HEK293T (cell line): ENCODE measurements at regions not wholly inside any gene's neighbourhood (a gene's known extent, or its start where the extent isn't known, plus 50 kb on each side); places are given as distances from the start of the nearest gene placed in this dataset.

ENCODE experiments used
- CTCF ChIA-PET: fragments of 350-600 bp; formaldehyde crosslinking; extraction: SDS; loops from one replicate; lab custom pipeline; 2021; ENCODE audit warnings: antibody characterized with exemption, inconsistent platforms; lab: Yijun Ruan, JAX
- POLR2A ChIA-PET: fragments of 350-600 bp; formaldehyde crosslinking; extraction: SDS; loops from one replicate; lab custom pipeline; 2020; ENCODE audit warnings: antibody characterized with exemption, inconsistent platforms; lab: Yijun Ruan, JAX
- DNase-seq: peaks from one replicate; pipeline ENCODE4 v3.0.0; 2012; ENCODE audit warnings: mixed read lengths; ENCODE audit errors: extremely low spot score
- ARNT ChIP-seq: fragments of 450-650 bp; IDR thresholded peaks from 2 replicates; pipeline ENCODE4 v1.6.1; 2017; ENCODE audit warnings: mild to moderate bottlenecking
- BHLHE40 ChIP-seq: fragments of 450-650 bp; IDR thresholded peaks from 2 replicates; pipeline ENCODE4 v1.6.1; 2016; ENCODE audit warnings: mild to moderate bottlenecking, moderate library complexity, borderline replicate concordance
- CTBP1 ChIP-seq: fragments of 450-650 bp; IDR thresholded peaks from 2 replicates; pipeline ENCODE4 v1.6.1; 2016; ENCODE audit warnings: borderline replicate concordance
- ELF4 ChIP-seq: fragments of 450-650 bp; IDR thresholded peaks from 2 replicates; pipeline ENCODE4 v1.6.1; 2017; ENCODE audit warnings: antibody characterized with exemption
- FOXA1 ChIP-seq: fragments of 450-650 bp; IDR thresholded peaks from 2 replicates; pipeline ENCODE4 v1.6.1; 2016; ENCODE audit warnings: mild to moderate bottlenecking
- FOXK2 ChIP-seq: fragments of 450-650 bp; IDR thresholded peaks from 2 replicates; pipeline ENCODE4 v1.6.1; 2016; ENCODE audit warnings: mild to moderate bottlenecking
- FOXM1 ChIP-seq: fragments of 450-650 bp; IDR thresholded peaks from 2 replicates; pipeline ENCODE4 v1.6.1; 2017; ENCODE audit warnings: mild to moderate bottlenecking, borderline replicate concordance
- HDGF ChIP-seq: fragments of 450-650 bp; IDR thresholded peaks from 2 replicates; pipeline ENCODE4 v1.6.1; 2017; ENCODE audit warnings: antibody characterized with exemption, borderline replicate concordance
- L3MBTL2 ChIP-seq: fragments of 450-650 bp; conservative IDR thresholded peaks from 2 replicates; pipeline ENCODE4 v1.6.1; 2016; ENCODE audit warnings: mild to moderate bottlenecking
- LEF1 ChIP-seq: fragments of 450-650 bp; IDR thresholded peaks from 2 replicates; pipeline ENCODE4 v1.6.1; 2017; ENCODE audit warnings: mild to moderate bottlenecking, borderline replicate concordance
- NFRKB ChIP-seq: fragments of 450-650 bp; IDR thresholded peaks from 2 replicates; pipeline ENCODE4 v1.6.1; 2016; ENCODE audit warnings: mild to moderate bottlenecking, moderate library complexity
- PKNOX1 ChIP-seq: fragments of 450-650 bp; IDR thresholded peaks from 2 replicates; pipeline ENCODE4 v1.6.1; 2016
- SP1 ChIP-seq: fragments of 450-650 bp; IDR thresholded peaks from 2 replicates; pipeline ENCODE4 v1.6.1; 2017
- SUZ12 ChIP-seq: fragments of 450-650 bp; IDR thresholded peaks from 2 replicates; pipeline ENCODE4 v1.6.1; 2016; ENCODE audit warnings: mild to moderate bottlenecking
- TARDBP ChIP-seq: fragments of 450-650 bp; IDR thresholded peaks from 2 replicates; pipeline ENCODE4 v1.6.1; 2016
- ZNF384 ChIP-seq: fragments of 450-650 bp; IDR thresholded peaks from 2 replicates; pipeline ENCODE4 v1.6.1; 2016

GRCh38 chr5:109249126-109249525 lies 160.6 kb downstream of the PJA2 start:
- TF ChIP-seq ELF4 (no peak), LEF1 (no peak), NFRKB (no peak), HDGF (no peak), FOXM1 (no peak), SUZ12 (no peak), ARNT (no peak), PKNOX1 (no peak)
- DNase-seq, result no peak
- ChIA-PET POLR2A (no interaction called here), CTCF (no interaction called here)

- no peak for TF ChIP-seq FOXK2
- no peak for TF ChIP-seq BHLHE40
- TF ChIP-seq PKNOX1, result no peak
- TF ChIP-seq CTBP1, result no peak
- TF ChIP-seq ARNT, result no peak
- TF ChIP-seq FOXA1, result no peak
- TF ChIP-seq HDGF, result no peak
- no peak for TF ChIP-seq SP1
- no peak for TF ChIP-seq LEF1
- TF ChIP-seq L3MBTL2, result no peak
- TF ChIP-seq NFRKB, result no peak
- no peak for TF ChIP-seq TARDBP
- no peak for TF ChIP-seq ZNF384
- DNase-seq, result no peak
- ChIA-PET CTCF (interaction anchor here (0.6 kb wide), 1 partner anchor 325 kb away, joined by 3 read pairs; no protein-coding TSS in a partner anchor), POLR2A (no interaction called here)
Measured at GRCh38 chr5:109247986-109248385, 161.8 kb downstream of the PJA2 start.

- no peak for DNase-seq
- CTCF ChIA-PET, result no interaction called here
- POLR2A ChIA-PET, result no interaction called here
- TF ChIP-seq HDGF, result no peak
- no peak for TF ChIP-seq TARDBP
- TF ChIP-seq ARNT, result no peak
- TF ChIP-seq FOXM1, result no peak
- TF ChIP-seq CTBP1, result no peak
- TF ChIP-seq ELF4, result no peak
- TF ChIP-seq FOXA1, result no peak
- no peak for TF ChIP-seq FOXK2
Measured at GRCh38 chr5:109246841-109247592, 162.8 kb downstream of the PJA2 start.
